Stimulated activated CD4-positive, alpha-beta T cell treated with anti-CD3 and anti-CD28 coated beads, Interleukin-1b, Interleukin-23, amount 100 ng/mL, for 24 hours (primary cell): ENCODE measurements at regions not wholly inside any gene's neighbourhood (a gene's known extent, or its start where the extent isn't known, plus 50 kb on each side); places are given as distances from the start of the nearest gene placed in this dataset.

ENCODE experiments used
- DNase-seq, 4 experiments: peaks; one replicate each; pipeline ENCODE4 v3.0.0-alpha.2; 2020; ENCODE audit warnings: low read depth in 4 of 4, low spot score in 1 of 4

DNA sequence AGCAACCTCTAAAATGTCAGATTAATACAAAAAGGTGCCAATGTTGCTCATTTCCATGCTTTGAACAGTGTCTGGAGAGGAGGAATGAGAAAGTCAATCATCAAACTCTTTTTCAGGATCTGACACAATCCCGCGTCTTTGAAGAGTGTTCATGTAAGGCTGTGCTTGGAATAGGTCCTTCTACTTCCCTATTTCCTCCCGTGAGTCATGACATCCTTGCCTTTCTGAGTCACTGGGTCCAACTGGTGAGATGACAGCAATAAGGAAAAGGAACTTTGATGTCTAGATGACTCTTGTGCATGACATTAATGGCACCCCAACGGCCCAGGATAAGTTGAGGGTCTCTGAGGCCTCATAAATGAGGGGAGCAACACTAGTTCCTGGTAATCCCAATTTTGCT is 109.0 kb upstream of the CELF4 start:
- no peak for DNase-seq

DNA sequence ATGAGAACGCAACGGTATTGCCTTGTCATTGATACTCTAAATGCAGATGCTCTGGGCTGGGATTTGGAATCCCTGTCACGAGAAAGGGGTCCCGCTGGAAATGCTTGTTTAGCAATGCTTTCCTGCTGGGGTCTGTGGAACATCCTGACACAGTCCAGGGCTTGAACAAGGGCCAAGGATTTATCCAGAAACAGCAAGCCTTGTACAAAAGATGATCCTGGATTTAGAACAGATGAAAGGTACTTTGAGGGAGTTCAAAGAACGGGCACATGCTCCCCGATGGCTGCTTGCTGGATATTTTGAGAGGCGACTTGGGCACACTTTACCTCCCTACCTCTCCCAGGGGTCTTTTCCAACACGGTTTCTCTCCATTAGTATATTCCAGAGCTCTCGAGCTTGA is 108.1 kb upstream of the CELF4 start:
- DNase-seq = no peak

DNA sequence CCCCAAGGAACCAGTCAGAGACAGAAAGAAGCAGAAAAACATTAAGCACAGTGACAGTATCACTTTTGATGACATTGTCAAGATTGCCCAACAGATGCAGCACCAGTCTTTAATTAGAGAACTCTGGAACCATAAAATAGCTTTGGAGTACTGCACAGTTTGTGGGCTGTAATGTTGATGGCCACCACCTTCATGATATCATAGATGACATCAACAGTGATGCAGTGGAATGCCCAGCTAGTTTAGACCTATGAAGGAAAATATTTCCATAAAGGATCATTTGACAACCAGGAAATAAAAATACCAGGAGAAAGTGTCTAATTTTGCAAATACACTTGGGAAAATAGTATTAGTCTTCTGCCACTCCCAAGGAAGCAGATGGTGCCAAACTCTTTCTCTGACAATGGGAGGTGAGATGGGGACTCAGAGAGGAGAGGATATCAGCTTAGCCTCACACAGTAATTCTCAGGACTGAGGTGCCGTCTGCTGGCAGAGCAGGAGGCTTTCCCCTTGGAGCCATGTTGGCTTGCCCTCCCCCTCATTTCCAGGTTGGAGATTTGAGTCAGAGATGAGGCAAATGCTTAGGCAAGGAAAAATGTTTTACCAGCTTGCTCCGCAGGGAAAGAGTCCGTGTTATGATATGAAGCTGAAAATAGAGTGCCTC is 107.5 kb upstream of the CELF4 start:
- no peak for DNase-seq

DNA sequence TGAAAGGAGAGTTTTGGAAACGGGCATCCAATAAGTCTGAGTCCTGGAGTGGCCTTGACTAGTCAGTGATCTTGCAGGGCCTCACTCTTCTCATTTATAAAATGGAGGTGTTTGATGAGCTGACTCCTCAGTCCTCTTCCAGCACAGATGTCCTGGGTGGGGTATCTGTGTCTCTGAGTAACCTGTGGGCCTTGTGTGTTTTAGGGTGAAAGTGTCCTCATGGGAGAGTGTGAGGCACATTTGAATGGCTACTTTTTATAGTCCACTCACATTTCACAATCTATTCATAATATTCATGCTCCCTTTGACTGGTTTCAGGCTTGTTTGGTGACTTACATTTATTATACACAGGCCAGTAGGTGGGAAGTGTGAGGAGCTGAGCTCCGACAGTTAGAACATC is 106.4 kb upstream of the CELF4 start:
- no peak for DNase-seq

DNA sequence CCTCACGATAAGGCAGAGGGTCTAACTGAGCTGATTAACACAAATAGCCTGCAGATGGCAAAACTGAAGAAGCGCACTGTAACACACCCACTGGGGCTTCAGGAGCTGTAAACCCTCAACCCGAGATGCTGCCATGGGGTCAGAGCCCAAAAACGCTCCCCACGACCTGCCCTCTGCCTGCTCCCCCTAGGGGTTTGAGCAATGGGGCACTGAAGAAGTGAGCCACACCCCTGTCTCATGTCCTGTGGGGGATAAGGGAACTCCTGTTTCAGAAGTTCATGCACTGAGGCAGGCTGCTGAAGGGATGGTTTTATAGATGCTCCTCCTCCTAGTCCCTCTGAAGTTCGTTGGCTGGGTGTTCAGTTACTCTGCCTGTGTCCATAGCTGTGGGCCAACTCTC is 105.9 kb upstream of the CELF4 start:
- no peak for DNase-seq

DNA sequence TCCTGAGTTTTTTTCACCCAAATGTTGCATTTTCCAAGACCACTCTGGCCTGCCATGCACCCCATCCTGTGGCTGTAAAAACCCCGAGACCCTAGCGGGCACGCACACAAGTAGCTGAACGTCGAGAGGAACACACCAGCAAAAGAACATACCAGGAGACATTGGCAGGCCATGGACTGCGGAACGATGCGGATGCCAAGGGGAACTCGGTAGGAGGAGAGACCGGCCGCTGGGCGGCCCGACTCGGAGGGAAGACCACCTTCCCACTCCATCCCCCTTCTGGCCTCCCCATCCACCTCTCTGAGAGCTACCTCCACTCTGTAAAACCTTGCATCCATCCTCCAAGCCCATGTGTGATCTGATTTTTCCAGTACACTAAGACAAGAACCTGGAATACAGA is 105.5 kb upstream of the CELF4 start:
- DNase-seq = no peak

DNA sequence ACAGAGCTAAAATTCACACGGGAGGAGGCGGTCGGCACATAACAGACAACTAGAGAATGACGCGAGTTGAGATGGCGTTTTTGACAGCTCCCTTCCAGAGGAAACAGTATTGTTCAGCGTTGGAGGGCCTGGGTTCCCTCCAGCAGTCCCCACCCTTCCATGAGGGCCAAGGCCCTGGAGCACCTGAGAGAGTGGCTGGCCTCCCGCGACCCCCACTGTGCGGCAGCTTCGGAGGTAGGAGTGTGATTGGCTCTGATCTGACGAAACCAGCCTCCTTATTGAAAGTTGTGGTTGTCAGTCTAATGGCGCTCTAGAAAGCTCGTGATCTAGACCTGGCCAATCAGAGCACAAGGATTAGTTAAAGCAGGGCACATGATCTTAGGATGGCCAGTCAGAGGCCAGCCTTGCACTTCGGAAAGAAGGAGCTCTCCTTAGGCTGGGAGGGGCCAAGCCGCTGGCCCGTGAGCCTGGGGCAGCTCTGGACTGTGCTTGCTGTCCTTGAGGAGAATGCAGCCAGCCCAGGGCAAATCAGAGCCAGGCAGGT is 104.5 kb upstream of the CELF4 start:
- DNase-seq = no peak

DNA sequence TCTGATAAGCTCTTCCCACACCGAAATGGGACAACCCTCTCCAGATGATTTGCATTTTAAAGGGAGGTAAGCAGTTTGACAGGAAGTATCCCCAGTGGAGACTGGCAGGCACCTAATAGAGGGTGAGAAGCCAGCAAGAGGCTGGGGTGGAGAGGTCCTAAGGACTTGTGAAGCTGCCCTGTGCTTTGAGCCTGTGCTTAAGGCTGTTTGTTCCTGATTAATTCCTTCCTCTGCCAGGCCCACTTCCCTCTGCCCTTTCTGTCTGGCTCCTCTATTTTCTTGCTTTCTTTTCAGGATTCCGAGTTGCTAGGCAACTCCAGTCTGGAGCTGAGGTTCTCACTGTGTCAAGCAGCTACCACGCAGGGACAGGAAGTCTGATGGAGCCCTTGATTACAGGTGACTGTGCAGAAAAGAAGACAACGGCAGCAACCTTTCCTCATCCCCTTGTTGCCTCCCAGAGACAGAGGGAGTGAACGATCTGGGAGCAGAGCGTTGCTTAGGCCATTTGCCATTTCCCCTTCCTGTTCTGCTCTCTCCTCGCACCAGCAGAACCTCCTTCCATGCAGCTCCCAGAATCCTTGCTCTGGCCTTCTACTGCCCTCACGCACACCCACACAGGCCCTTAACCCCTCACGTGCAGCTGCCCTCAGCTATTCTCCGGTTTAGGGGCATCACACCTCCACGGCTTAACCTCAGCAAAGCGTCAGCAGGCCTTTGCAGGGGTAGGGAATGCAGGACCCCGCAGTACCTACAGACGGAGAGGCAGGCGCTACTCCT is 103.6 kb upstream of the CELF4 start:
- no peak for DNase-seq

DNA sequence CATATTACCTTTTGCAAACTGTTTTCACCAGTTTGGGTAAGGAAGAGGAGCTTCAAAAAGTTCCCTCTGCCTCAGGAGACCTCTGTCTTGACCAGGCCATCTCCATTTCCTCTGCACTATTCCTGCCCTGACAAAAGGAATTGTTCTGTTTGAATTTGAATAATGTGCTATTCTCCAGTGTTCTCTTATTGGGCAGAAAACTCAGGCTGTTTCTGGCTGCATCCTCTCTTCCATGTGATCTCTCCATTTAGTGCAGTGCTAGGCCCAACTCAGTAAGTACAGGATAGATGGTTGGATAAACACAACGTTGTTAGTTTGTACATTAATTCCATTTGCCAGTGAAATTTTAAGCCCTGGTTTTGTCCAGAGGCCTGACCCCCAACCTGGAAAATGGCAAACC is 102.2 kb upstream of the CELF4 start:
- no peak for DNase-seq

DNA sequence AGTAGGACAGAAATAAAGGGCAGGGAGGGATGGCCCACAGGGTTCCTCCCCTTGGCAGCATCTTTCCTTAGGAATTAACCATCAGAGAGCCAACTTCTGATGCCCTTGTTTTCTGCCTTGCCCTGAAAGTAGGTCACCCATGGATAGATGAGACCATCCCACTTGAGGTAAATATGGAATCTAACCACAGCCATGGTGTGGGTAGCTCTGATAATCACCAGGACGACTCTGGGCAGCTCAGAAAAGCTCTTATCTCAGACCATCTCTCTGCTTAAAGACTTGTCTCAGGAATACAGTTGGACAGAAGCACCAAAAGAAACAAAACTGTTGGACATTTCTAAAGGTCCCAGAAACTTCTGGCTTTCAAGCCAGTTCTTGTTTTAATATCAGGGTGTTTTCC is 101.4 kb upstream of the CELF4 start:
- DNase-seq = no peak

DNA sequence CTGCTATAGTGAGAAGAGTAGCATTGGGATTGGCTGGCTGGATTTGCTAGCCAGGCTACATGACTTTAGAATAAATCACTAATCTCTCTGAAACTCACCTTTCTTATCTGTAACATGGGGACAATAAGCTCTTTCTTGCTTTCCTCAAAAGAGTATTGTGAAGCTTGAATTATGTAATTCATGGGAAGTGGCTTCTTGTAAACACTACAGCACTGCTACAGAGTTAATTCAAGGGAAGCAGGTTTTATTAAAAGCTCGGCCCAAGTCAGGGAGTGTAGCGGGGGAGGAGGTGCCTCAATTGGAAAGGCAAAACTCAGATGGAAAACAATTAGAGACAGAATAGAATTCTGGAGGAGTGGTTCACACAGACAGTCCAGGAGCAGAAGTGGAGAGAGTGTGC is 100.9 kb upstream of the CELF4 start:
- DNase-seq = no peak

DNA sequence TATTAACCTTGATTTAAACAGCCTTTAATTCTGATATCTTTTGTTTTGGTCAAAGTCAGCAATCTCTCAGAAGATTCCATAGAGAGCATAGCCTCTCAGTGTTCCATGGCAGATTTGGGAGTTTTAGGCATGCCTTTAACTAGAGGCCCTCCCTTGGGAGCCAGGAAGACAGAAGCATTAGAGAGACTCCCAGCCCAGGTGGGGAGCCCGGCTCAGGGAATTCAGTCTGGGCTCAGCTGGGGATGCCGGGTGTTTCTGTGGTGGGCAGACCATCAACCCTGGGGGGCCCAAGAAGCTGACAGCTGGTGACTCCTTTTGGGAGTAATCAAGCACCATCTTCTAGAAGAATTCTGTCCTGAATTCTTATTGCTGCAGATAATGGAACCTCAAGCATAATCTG is 99.7 kb upstream of the CELF4 start:
- no peak for DNase-seq

DNA sequence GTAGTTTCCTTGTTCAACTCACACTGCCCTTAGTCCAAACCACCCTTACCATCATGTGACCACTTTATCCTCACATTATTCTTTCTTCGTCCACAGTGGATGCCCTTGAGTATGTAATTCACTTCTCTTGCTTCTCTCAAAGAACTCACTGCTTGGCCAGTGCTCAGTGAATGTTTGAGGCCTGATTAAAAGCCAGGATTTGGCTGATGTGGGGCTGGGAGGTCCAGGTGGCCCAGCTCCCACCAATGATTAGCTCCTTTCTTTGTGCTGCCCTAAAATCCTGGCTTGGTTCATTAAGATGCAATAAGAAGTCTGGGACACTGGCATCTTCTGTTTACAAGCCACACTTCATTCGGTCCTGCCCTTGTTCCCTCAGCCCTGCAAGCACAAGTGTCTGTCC is 97.8 kb upstream of the CELF4 start:
- no peak for DNase-seq

DNA sequence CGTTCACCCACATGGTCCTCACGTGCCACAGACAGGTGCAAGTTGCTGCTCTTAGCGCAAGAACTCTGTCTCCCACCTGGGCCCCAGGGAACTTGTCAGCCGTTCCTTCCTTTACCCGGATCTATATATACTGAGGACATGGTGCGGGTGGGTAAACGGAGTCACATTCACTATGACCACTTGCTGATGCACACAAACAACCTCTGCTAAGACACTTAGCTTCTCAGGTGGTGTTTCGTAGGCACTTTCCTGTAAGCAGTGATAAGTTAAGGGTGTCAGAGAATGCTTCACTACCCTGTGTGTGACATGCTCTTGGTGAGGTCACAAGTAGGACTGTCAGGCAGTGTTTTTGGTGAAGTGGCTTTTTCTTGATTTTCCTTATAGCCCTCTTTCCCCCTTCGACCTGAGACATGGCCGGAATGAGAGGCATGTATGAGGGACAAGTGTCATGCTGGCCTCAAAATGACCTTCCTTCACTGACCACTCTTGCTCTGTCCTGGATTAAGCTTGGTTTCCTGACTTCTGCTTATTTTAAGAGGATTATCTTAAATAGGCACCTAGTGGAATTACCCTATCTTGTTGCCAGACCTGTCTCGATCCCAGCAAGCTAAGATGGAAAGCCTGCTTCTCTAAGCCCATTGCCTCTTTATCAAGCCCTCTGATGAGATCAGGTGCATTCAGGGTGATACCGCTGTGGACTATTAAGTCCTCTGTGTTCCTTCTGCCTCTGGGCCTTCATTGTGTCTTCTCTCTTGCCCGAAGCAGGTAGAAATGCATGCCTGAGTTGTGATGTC is 97.1 kb upstream of the CELF4 start:
- DNase-seq = no peak

DNA sequence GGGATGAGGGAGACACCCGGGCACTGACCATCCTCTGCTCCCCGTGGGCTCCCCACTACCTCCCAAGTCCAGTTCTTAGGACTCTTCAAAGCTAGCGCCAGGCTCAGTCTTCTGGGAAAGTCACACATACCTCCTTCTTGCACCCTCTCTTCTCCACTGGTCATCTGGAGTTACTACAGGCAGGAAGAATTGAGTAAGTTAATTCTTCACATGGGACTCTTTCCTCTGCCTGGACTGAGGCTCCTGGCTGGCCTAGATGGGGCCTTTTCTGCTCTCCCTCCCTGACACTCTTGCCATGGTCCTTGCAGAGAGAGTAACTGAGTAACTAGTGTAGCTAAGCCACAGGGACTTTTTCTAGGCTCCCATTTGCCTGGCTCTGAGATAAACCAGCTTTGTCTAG is 96.5 kb upstream of the CELF4 start:
- DNase-seq = no peak

DNA sequence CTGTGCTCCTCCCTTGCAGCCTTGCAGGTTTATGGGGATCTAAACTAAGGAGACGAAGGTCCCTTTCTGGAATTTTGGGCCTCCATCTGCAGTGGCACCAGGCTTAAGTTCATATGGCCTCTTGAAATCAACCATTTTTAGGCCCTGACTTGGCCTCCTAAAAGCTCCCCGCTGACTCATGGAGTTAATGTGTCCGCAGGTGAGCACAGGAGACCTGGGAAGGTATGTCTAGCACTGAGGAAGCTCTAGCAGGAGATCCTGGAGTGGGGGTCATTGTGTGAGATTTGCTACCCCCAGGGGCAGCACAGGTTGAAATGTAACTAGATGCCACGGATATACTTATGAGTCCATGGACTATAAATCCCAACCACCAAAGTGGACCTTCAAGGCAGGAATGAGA is 95.9 kb upstream of the CELF4 start:
- DNase-seq = no peak

DNA sequence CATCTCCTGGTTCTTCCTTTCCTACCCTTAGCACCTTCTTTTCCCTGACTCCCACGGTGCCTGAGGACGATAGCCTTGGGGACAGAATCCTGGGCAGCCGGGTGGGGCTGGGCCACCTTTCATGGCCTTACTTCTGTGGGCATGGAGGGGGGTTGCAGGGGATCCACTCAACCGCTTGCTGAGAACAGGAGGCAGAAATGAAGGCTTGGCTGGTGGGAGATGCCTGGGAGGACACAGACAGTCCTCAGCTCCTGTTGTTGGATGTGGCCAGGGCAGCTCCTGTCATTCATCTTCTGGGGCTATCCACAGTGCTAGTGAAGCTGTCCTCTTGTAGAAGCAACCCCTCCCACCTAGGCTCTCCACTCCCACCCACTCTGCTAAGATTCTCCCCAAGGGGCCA is 95.5 kb upstream of the CELF4 start:
- no peak for DNase-seq

DNA sequence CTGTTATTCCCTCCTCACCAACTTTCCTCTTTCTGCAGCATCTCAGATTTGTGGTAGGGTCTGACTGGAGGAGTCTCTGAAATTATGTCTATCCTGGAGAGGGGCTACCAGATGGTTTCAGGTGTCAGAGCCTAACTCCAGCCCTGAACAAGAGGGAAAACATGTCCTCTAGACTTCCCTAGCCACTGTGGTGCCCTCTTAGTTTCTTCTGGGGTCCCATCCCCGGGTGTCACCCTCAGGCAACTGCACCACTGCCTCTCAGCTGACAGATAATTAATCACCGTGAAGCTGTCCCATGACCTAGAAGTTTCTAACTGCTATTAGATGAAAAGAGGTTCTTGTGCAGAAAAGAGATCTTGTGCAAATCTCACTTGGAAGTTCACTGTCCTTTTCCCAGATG is 95.1 kb upstream of the CELF4 start:
- no peak for DNase-seq

DNA sequence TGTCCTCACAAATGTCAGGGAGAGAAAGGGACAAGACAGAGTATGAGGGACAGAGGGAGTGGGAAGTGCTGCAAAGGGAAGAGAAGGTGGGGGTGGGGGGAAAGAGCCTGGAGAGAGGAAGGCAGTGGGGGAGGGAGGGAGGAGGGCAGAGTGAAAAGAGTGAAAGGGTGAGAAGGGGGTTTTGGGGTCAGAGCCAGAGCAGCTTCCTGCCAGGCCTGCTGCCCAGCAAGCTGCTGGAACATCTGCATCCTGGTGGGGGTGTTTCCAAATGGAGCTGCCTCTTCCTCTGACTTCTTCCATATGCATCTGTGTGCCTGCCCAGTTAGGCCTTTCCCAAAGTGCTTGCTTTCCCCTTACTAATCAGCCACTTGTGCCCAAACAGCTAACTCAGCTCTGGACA is 94.3 kb upstream of the CELF4 start:
- DNase-seq = no peak

DNA sequence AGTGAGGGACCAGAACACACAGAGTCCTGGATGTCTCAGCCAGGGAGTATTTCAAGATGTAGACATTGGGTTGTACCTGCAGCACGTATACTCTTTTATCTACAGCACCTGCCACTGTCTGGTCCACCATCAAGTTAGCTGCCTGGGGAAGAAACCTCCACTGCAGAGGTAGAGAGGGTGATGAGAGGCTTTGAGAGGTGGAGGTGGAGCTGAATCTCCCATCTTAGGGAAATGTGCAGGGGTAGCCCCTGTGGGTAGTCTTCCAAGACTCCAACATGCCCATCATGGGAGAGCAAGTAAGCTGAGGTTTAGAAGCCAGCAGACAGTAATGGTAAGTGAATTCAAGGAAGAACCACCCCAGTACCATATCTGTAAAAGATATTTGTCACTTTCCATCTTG is 93.3 kb upstream of the CELF4 start:
- DNase-seq = no peak

DNA sequence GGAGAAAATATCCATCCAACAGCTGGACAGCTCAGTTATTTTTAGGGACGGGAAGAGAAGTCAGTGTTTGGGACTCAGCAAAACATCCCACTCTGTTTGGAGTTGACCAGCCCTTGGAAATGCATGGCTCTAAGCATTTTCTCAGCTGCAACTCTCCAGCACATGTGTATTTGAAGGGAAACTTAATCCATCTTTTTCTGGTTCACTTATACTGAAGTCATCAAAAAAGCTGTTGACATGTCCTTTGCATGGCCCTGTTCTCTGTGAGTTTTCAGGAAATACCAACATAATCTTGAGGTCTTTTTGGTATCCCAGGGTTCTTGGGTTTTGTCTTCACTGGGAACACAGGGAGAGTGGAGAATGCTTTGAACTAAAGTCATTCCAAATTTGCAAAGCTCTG is 91.9 kb upstream of the CELF4 start:
- no peak for DNase-seq

DNA sequence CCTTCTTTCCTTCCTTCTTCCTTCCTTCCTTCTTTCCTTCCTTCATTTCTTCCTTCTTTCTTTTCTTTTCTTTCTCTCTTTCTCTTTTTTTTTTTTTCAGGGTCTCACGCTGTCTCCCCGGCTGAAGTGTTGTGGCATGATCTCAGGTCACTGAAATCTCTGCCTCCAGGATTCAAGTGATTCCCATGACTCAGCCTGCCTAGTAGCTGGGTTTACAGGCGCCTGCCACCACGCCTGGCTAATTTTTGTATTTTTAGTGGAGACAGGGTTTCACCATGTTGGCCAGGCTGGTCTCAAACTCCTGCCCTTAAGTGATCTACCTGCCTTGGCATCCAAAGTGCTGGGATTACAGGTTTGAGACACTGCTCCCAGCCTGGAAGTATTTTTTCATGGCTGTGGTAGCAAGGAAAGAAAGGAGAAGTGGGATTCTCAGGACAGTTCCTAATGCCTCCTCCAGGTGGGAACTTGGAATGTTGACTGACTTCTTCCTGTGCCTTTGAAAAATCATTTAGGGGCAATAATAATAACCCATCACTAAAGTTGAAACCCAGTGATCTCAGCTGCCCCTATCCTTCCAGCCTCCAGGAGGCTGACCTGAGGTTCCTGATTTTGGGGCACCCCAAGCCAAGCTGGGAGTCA is 89.3 kb upstream of the CELF4 start:
- DNase-seq = no peak
